ENCODE measurements at regions not wholly inside any gene's neighbourhood (a gene's known extent, or its start where the extent isn't known, plus 50 kb on each side); places are given as distances from the start of the nearest gene placed in this dataset.

DNA sequence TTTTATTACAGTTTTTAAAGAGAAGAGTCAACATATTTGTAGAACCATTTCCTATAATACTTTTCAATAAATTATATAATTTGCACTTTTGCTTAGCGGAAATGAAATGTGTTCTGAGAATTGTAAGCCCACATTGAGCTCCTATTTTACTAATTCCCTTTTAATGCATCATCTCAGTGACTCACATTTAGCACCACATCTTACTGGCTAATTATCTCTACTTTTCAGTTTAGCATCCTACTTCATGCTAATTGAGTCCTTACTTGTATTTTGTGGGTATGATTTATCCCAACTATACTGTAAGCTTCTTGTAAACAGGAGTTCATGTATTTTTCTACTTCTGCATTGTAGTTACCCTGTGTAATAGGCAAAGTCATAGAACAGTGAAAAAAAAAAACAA, 67.5 kb downstream of the TMX1 start:
- DNase-seq: no peak
- Mint-ChIP-seq H3K4me1 (peaks cover 8% of the 10 kb centered on the region), H3K36me3 (no peaks in the 10 kb centered on the region), H3K4me3 (no peak overlapping the region), H3K27me3 (peaks cover 14% of the 10 kb centered on the region), H3K9me3 (no peaks in the 10 kb centered on the region), H3K27ac (no peak overlapping the region)

GRCh38 chr14:51308866-51309265, 68.8 kb downstream of the TMX1 start:
- H3K36me3 Mint-ChIP-seq: no peaks in the 10 kb centered on the region
- H3K4me1 Mint-ChIP-seq: peaks cover 8% of the 10 kb centered on the region
- DNase-seq: no peak
- H3K27ac Mint-ChIP-seq: no peak overlapping the region
- H3K27me3 Mint-ChIP-seq: peaks cover 10% of the 10 kb centered on the region
- no peaks in the 10 kb centered on the region for H3K9me3 Mint-ChIP-seq
- no peak overlapping the region for H3K4me3 Mint-ChIP-seq

DNA sequence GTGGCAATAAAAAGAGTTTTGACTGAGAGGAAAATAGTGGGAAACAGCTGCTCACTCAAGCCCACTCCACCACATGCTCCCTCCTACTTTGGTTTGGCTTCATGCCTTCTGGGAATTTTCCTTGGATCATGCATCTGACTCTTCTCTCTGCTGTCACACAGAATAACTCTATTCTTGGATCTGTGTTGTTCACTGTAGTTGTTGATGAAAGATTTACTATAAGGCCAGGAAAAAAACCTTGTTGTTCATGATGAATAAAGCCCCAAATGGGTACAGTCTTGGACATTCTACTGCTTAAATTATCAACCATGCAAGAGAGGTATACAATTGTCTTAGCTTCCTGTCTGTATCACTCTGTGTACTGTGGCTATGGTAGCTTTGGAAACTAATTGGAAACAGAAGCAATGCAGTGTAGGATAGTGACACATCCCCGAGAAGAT, 70.5 kb downstream of the TMX1 start:
- no peaks in the 10 kb centered on the region for H3K36me3 Mint-ChIP-seq
- H3K27ac Mint-ChIP-seq: no peak overlapping the region
- peaks cover 10% of the 10 kb centered on the region for H3K27me3 Mint-ChIP-seq
- no peak for DNase-seq
- H3K9me3 Mint-ChIP-seq: no peaks in the 10 kb centered on the region
- H3K4me1 Mint-ChIP-seq: peaks cover 2% of the 10 kb centered on the region
- H3K4me3 Mint-ChIP-seq: no peak overlapping the region

GRCh38 chr14:51314321-51315015, 74.4 kb downstream of the TMX1 start:
- no peak overlapping the region for H3K27ac Mint-ChIP-seq
- DNase-seq: no peak
- H3K4me3 Mint-ChIP-seq: no peak overlapping the region
- no peaks in the 10 kb centered on the region for H3K36me3 Mint-ChIP-seq
- H3K4me1 Mint-ChIP-seq: no peaks in the 10 kb centered on the region
- no peaks in the 10 kb centered on the region for H3K9me3 Mint-ChIP-seq
- peaks cover 10% of the 10 kb centered on the region for H3K27me3 Mint-ChIP-seq

GRCh38 chr14:51317373-51317772, 77.3 kb downstream of the TMX1 start:
- H3K36me3 Mint-ChIP-seq: no peaks in the 10 kb centered on the region
- H3K4me3 Mint-ChIP-seq: no peak overlapping the region
- DNase-seq: no peak
- no peaks in the 10 kb centered on the region for H3K4me1 Mint-ChIP-seq
- no peaks in the 10 kb centered on the region for H3K9me3 Mint-ChIP-seq
- H3K27me3 Mint-ChIP-seq: no peaks in the 10 kb centered on the region
- no peak overlapping the region for H3K27ac Mint-ChIP-seq

DNA sequence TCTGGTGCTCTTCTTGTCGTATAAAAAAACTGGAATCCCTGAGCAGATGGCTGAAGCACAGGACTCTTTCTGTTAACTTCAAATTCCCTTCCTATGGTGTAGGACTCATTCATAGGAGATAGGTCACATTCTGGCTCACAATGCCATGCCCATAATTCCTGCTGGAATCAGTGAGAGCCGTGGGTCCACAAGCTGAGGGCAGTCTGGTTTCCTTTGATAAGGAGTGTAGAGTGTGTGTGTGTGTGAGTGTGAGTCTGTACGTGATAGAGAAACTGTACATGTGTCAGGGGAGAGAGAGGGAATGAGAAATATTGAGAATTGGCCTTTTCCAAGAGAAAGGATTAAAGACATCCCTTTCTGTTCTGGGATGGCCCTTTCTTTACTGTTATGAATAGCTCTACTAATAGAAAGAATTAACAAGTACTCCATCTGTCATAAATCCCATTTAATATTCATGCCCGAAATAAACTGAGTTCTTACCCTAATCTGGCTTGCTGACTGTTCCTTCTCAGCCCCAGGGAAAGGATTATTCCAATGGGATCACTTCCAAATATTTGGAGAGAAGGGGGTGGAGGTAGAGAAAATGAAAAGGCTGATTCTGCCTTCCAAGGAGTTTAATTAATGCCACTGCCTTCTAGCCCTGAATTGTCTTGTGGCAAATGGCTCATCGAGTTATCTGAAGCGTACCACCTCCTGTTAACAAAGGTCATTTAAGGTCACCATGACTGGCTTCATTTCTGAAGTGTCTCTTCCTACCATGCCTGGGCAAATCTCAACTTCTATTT, 79.0 kb downstream of the TMX1 start:
- Mint-ChIP-seq H3K9me3 (no peaks in the 10 kb centered on the region), H3K36me3 (no peaks in the 10 kb centered on the region), H3K27me3 (no peaks in the 10 kb centered on the region), H3K27ac (no peak overlapping the region), H3K4me3 (no peak overlapping the region), H3K4me1 (peaks cover 7% of the 10 kb centered on the region)
- DNase-seq: no peak

- peaks cover 8% of the 10 kb centered on the region for H3K27me3 Mint-ChIP-seq
- no peak overlapping the region for H3K27ac Mint-ChIP-seq
- H3K4me1 Mint-ChIP-seq: peaks cover 8% of the 10 kb centered on the region
- H3K4me3 Mint-ChIP-seq: no peak overlapping the region
- H3K36me3 Mint-ChIP-seq: no peaks in the 10 kb centered on the region
- no peaks in the 10 kb centered on the region for H3K9me3 Mint-ChIP-seq
- DNase-seq: no peak
These were observed 81.0 kb downstream of the TMX1 start for GRCh38 chr14:51321036-51321435.

DNA sequence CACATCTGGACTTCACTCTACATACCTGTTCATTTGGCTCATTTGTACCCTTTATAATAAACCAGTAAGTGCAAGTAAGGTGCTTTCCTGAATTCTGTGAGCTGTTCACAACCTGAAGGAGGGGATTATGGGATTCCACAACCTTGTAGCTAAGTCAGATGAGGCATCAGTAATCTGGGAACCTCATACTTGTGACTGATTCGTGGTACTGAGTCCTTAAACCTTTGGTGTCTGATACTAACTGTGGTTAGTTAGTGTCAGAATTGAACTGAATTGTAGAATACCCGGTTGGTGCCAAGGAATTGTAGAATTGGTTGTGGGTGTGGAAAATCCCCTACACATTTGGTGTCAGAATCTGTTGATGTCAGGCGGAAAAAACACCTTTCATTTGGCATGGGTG, 83.4 kb downstream of the TMX1 start:
- DNase-seq: peak; percentile 4
- Mint-ChIP-seq H3K27ac (no peak overlapping the region), H3K36me3 (no peaks in the 10 kb centered on the region), H3K27me3 (peaks cover 28% of the 10 kb centered on the region), H3K9me3 (no peaks in the 10 kb centered on the region), H3K4me3 (no peak overlapping the region), H3K4me1 (peaks cover 16% of the 10 kb centered on the region)

DNA sequence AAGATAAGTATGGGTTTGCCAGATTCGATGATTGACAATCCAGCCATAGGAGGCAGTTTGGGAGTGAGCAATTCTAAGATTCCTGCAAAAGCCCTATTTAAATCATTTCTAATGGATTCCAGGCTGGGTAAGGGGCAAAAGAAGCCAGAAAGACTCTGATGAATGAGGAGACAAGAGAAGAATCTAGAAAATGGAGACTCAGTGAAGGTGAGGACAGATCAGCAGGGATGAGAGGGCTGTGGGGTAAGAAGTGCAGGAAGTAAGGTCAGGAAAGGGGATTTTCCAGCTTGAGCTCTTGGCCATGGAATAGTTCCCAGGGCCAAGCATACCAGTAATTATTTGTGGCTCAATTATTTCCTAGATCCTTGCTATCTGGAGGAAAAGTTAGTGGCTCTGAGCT, 87.3 kb downstream of the TMX1 start:
- no peak for DNase-seq
- H3K9me3 Mint-ChIP-seq: no peaks in the 10 kb centered on the region
- no peak overlapping the region for H3K4me3 Mint-ChIP-seq
- H3K27me3 Mint-ChIP-seq: peaks cover 51% of the 10 kb centered on the region
- no peak overlapping the region for H3K27ac Mint-ChIP-seq
- no peaks in the 10 kb centered on the region for H3K36me3 Mint-ChIP-seq
- peaks cover 19% of the 10 kb centered on the region for H3K4me1 Mint-ChIP-seq

GRCh38 chr14:51328064-51328771, 88.2 kb downstream of the TMX1 start:
- peak; percentile 57 for DNase-seq

GRCh38 chr14:51328772-51329353, 88.8 kb downstream of the TMX1 start:
- Mint-ChIP-seq H3K27ac (no peak overlapping the region), H3K4me1 (peaks cover 13% of the 10 kb centered on the region), H3K36me3 (no peaks in the 10 kb centered on the region), H3K27me3 (peaks cover 55% of the 10 kb centered on the region), H3K9me3 (no peaks in the 10 kb centered on the region), H3K4me3 (no peak overlapping the region)
- no peak for DNase-seq

More at GRCh38 chr14:51328064-51328771, 88.2 kb downstream of the TMX1 start:
- Mint-ChIP-seq H3K36me3 (no peaks in the 10 kb centered on the region), H3K27ac (no peak overlapping the region), H3K4me3 (no peak overlapping the region), H3K4me1 (peaks cover 18% of the 10 kb centered on the region), H3K9me3 (no peaks in the 10 kb centered on the region), H3K27me3 (peaks cover 55% of the 10 kb centered on the region)

DNA sequence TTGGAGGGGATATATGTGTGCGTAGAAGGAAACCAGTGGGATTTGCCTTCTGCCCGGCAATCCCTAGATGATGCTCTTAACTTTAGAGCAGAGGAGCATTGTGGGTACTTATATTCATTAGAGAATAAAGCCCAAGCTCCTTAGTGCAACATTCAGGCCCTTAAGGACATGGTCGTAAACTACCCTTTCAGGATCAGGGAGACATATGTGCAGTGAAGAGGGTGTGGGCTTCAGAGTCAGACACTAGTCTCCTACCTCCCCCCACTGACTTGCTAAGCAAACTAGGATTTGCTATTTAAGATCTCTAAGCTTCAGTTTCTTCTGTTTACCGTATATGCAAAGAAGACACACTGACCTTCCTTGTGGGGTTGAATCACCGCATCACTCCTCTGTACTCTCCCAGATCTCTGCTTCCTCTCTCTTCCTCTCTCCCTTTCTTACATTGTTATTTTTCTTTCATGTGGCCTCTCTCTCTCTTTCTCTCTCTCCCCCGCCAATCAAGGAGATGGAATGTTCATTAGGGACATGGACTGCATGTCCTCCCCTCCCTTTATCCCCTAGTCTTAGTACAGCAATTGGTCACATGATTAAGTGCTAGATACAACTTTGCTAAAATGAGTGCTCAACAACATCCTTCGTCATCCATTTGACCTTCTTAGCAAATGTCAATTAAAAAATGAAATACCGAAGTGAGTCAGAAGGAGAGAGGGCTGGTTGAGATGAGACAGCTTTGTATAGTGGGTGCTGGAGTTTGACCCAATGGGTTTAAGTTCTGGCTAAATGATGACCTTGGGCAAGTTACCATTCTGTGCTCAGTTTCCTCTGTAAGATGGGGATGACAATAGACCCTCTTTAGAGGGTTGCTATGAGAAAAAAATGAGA, 91.7 kb downstream of the TMX1 start:
- Mint-ChIP-seq H3K36me3 (no peaks in the 10 kb centered on the region), H3K4me3 (no peak overlapping the region), H3K9me3 (no peaks in the 10 kb centered on the region), H3K4me1 (peaks cover 11% of the 10 kb centered on the region), H3K27ac (no peak overlapping the region), H3K27me3 (peaks cover 48% of the 10 kb centered on the region)
- no peak for DNase-seq

- no peak for DNase-seq
These were observed 93.3 kb downstream of the TMX1 start for GRCh38 chr14:51333299-51333698.

GRCh38 chr14:51333901-51334521, 94.0 kb downstream of the TMX1 start:
- H3K4me3 Mint-ChIP-seq: no peak overlapping the region
- no peaks in the 10 kb centered on the region for H3K36me3 Mint-ChIP-seq
- peaks cover 1% of the 10 kb centered on the region for H3K4me1 Mint-ChIP-seq
- peaks cover 27% of the 10 kb centered on the region for H3K27me3 Mint-ChIP-seq
- no peak overlapping the region for H3K27ac Mint-ChIP-seq
- DNase-seq: no peak
- no peaks in the 10 kb centered on the region for H3K9me3 Mint-ChIP-seq

More at GRCh38 chr14:51333299-51333698, 93.3 kb downstream of the TMX1 start:
- Mint-ChIP-seq H3K4me1 (peaks cover 4% of the 10 kb centered on the region), H3K9me3 (no peaks in the 10 kb centered on the region), H3K36me3 (no peaks in the 10 kb centered on the region), H3K4me3 (no peak overlapping the region), H3K27me3 (peaks cover 34% of the 10 kb centered on the region), H3K27ac (no peak overlapping the region)
